Omental fat pad (tissue), 3 donors: ENCODE measurements at regions not wholly inside any gene's neighbourhood (a gene's known extent, or its start where the extent isn't known, plus 50 kb on each side); places are given as distances from the start of the nearest gene placed in this dataset.

Experiments used
- ATAC-seq: fragments of 150-250 bp; one replicate; pipeline ENCODE4 v1.9.1; 2016; ENCODE audit warnings: mild to moderate bottlenecking, moderate library complexity; ENCODE audit not compliant: low FRiP score
- DNase-seq: peaks from one replicate; pipeline ENCODE4 v3.0.0-alpha.2; 2019; ENCODE audit warnings: low spot score
- TF ChIP-seq, protein P1 (sequence below), 3 donors: fragments of 450-650 bp; IDR thresholded peaks; one replicate each; pipeline ENCODE4 v1.5.1; 2016 to 2017; ENCODE audit warnings: antibody characterized with exemption in 3 of 3, mild to moderate bottlenecking in 3 of 3, moderate library complexity in 2 of 3

DNA sequence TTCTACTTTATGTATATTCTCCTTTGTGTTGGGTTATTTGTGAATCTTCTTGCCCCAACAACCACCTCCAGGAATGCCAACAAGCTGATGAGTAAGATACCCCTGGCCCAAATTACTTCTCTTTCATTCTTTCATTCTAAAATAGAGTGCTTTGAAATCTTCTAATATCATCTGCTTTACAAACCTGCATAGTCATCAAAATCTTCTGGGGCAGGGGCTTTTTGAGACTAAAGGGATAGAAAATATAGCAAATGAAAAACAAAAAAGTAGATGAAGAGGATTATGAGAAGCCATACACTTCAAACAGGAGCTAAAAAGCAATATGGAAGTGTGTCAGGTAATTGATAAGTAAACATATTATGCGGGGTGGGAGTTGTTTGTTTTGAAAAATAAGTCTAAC is 150.7 kb upstream of the SOX4 start:
- ATAC-seq (no peak), DNase-seq (no peak)
- TF ChIP-seq, protein P1, sequence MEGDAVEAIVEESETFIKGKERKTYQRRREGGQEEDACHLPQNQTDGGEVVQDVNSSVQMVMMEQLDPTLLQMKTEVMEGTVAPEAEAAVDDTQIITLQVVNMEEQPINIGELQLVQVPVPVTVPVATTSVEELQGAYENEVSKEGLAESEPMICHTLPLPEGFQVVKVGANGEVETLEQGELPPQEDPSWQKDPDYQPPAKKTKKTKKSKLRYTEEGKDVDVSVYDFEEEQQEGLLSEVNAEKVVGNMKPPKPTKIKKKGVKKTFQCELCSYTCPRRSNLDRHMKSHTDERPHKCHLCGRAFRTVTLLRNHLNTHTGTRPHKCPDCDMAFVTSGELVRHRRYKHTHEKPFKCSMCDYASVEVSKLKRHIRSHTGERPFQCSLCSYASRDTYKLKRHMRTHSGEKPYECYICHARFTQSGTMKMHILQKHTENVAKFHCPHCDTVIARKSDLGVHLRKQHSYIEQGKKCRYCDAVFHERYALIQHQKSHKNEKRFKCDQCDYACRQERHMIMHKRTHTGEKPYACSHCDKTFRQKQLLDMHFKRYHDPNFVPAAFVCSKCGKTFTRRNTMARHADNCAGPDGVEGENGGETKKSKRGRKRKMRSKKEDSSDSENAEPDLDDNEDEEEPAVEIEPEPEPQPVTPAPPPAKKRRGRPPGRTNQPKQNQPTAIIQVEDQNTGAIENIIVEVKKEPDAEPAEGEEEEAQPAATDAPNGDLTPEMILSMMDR (IDR thresholded peaks at IDR 0.05), result no peak

DNA sequence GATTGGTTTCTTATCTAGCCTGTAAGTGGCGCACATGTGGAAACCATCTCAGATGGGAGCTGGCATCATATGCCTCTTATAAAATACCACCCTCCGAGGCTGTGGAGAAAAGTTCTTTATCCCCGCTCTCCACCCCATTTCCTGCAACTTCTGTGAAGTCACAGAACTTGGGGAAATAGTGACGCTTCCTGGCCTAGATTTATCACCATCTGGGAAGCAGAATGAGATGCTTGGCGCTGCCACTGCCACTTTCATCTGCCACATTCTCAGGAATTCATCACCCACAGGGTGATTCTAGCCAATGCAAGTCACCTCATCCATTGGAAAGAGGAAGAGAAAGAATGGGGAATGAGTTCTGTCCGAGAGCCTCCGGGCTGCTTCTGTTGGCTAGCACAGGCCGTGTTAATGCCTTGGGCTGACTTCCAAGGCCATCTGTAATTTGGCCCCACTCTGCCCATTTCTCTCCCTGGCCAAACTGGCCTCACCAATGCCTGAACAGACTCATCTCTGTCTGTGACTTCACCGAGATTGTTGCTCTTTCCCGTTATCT is 148.8 kb upstream of the SOX4 start:
- ATAC-seq (no peak), DNase-seq (no peak)

DNA sequence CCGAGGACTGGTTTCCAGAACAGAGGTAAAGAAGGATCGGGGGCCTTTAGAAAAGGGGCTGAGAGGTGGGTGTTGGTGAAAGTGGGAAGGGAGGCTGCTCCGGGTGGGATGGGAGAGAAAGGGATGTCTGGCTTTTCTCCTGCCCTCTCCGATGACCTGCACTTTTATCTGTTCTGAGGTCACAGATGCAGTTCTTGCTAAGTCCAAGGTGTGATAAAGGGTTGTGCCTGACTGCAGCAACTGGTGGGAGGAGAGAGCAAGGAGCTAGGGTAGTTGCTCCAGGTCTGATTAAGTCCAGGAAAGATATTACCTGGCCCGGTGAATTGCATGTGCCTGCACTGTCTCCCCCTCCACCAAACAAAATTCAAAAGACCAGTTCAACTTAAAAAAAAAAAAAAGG is 145.6 kb upstream of the SOX4 start:
- TF ChIP-seq, protein P1 (IDR thresholded peaks at IDR 0.05), result no peak
- ATAC-seq (no peak), DNase-seq (no peak)

More for the DNA sequence above, 148.8 kb upstream of the SOX4 start:
- TF ChIP-seq, protein P1 (IDR thresholded peaks at IDR 0.05), result no peak

DNA sequence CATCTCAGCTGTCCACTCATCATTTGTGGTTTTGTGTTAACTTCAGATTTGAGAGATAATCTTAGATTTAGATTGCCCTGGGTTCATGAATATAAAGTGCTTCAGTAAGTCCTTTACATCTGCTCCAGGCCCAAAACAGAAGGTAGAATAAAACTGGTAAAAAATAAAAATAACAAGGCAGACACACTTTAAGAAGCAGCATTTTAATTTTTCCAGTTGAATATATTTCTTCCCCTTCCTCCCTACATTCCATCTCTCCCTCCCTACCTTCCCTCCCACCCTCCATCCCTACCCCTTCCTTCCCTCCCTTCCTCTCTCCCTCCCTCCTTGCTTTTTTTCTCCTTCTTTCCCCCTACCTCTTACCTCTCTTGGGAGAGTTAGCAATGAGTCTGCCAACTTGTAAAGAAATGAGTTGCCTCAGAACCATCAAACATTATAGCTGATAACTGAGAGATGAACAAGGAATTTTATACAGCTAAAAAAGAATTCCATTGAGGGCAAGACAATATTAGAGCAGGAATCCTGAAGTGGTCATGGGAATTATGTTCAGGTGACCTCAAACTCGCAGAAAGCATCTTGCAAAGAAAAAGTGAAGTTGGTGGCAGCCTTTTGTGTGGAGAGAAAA is 145.0 kb upstream of the SOX4 start:
- TF ChIP-seq, protein P1 (IDR thresholded peaks at IDR 0.05), result no peak
- DNase-seq (no peak), ATAC-seq (no peak)

DNA sequence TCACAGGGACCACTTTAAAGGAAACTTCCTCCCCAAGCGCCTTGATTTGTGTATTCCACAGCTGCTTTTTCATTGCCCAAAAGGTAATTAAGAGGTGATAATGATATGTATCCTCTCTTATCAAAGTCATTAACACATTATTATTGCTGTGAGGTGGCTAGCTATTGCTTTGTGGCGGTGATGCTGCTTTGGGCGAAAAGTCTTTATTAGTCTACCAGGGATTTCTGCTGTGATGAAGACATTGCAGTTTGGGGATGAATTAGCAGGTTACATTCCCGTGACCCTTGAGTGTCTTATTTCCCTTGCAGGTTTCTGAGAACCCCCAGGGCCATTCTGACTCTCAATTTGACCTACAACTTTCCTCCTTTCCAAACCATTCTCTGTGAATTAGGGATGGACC is 143.4 kb upstream of the SOX4 start:
- no peak for DNase-seq
- TF ChIP-seq, protein P1 (IDR thresholded peaks at IDR 0.05), result no peak
- no peak for ATAC-seq

DNA sequence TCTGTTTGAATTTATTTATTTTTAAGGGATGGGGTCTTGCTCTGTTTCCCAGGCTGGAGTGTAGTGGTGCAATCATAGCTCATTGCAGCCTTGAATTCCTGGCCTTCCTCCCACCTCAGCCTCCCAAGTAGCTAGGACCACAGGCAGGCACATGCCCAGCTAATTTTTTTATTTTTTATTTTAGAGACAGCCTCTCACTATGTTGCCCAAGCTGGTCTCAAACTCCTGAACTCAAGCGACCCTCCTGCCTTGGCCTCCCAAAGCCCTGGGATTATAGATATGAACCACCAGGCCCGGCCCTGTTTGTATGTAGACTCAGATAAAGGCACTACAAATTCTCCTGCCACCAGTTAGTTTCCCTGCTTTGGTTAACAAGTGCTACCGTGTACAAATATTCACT is 142.9 kb upstream of the SOX4 start:
- DNase-seq (no peak), ATAC-seq (no peak)
- TF ChIP-seq, protein P1 (IDR thresholded peaks at IDR 0.05), result no peak

DNA sequence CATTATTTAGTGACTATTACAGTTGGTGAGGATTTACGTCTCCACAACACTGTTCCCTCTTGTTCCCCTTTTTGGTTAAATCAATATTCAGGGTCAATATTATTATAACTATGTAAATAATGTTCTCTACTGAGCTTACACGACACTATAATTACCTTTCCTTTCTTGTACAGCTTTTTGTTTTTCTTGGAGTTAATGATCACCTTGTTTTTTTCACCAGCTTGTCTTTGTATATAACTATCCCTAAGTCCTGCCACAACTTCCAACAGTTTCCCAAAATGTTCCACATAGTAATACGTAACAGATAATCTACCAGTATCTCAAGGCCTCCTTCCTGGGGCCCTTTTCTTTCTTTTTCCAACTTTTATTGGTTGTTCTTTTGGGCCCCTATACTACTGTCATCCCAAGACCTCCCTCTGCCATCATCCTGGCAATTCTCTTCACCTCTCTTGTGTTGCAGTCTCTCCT is 142.0 kb upstream of the SOX4 start:
- TF ChIP-seq, protein P1 (IDR thresholded peaks at IDR 0.05), result no peak
- no peak for DNase-seq

More for the DNA sequence above, 142.0 kb upstream of the SOX4 start:
- ATAC-seq, result no peak
